ENCODE measurements at regions not wholly inside any gene's neighbourhood (a gene's known extent, or its start where the extent isn't known, plus 50 kb on each side); places are given as distances from the start of the nearest gene placed in this dataset.

- TF ChIP-seq CTCF (IDR thresholded peaks at IDR 0.05; ENCODE audit: insufficient read depth, low read depth, low read length) (no peak), EZH2 (IDR thresholded peaks at IDR 0.05; ENCODE audit: insufficient read depth, low read length) (no peak)
Measured at GRCh38 chr13:54305377-54305776, 1276.8 kb downstream of the OLFM4 start.

Data from astrocyte (in vitro differentiated cells and primary cell).